ENCODE measurements at regions not wholly inside any gene's neighbourhood (a gene's known extent, or its start where the extent isn't known, plus 50 kb on each side); places are given as distances from the start of the nearest gene placed in this dataset.

GRCh38 chr1:177589166-177589565 lies 380.7 kb downstream of the SEC16B start:
- H3K4me1 Mint-ChIP-seq, result no peaks in the 10 kb centered on the region
- no peaks in the 10 kb centered on the region for H3K27me3 Mint-ChIP-seq (ENCODE audit: low read depth)
- no peak overlapping the region for H3K4me3 Mint-ChIP-seq
- no peaks in the 10 kb centered on the region for H3K36me3 Mint-ChIP-seq (ENCODE audit: low read depth)
- H3K27ac Mint-ChIP-seq (ENCODE audit: unreplicated experiment), result no peak overlapping the region
- DNase-seq (ENCODE audit: low read depth, low spot score), result no peak
- TF ChIP-seq, protein P1, sequence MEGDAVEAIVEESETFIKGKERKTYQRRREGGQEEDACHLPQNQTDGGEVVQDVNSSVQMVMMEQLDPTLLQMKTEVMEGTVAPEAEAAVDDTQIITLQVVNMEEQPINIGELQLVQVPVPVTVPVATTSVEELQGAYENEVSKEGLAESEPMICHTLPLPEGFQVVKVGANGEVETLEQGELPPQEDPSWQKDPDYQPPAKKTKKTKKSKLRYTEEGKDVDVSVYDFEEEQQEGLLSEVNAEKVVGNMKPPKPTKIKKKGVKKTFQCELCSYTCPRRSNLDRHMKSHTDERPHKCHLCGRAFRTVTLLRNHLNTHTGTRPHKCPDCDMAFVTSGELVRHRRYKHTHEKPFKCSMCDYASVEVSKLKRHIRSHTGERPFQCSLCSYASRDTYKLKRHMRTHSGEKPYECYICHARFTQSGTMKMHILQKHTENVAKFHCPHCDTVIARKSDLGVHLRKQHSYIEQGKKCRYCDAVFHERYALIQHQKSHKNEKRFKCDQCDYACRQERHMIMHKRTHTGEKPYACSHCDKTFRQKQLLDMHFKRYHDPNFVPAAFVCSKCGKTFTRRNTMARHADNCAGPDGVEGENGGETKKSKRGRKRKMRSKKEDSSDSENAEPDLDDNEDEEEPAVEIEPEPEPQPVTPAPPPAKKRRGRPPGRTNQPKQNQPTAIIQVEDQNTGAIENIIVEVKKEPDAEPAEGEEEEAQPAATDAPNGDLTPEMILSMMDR (conservative IDR thresholded peaks at IDR 0.05), result no peak
- no peaks in the 10 kb centered on the region for H3K9me3 Mint-ChIP-seq

- DNase-seq (ENCODE audit: low read depth, low spot score), result no peak
- H3K9me3 Mint-ChIP-seq, result no peaks in the 10 kb centered on the region
- TF ChIP-seq, protein P1 (conservative IDR thresholded peaks at IDR 0.05), result no peak
- H3K36me3 Mint-ChIP-seq (ENCODE audit: low read depth), result no peaks in the 10 kb centered on the region
- no peaks in the 10 kb centered on the region for H3K27me3 Mint-ChIP-seq (ENCODE audit: low read depth)
- H3K27ac Mint-ChIP-seq (ENCODE audit: unreplicated experiment), result no peak overlapping the region
- H3K4me1 Mint-ChIP-seq, result no peaks in the 10 kb centered on the region
- H3K4me3 Mint-ChIP-seq, result no peak overlapping the region
Observed at GRCh38 chr1:177586429-177586828, 383.4 kb downstream of the SEC16B start.

GRCh38 chr1:177585302-177586220 lies 384.3 kb downstream of the SEC16B start:
- no peaks in the 10 kb centered on the region for H3K36me3 Mint-ChIP-seq (ENCODE audit: low read depth)
- no peak for DNase-seq (ENCODE audit: low read depth, low spot score)
- no peak overlapping the region for H3K4me3 Mint-ChIP-seq
- H3K9me3 Mint-ChIP-seq, result no peaks in the 10 kb centered on the region
- no peak overlapping the region for H3K27ac Mint-ChIP-seq (ENCODE audit: unreplicated experiment)
- no peaks in the 10 kb centered on the region for H3K27me3 Mint-ChIP-seq (ENCODE audit: low read depth)
- TF ChIP-seq, protein P1 (conservative IDR thresholded peaks at IDR 0.05), result no peak
- H3K4me1 Mint-ChIP-seq, result no peaks in the 10 kb centered on the region

DNA sequence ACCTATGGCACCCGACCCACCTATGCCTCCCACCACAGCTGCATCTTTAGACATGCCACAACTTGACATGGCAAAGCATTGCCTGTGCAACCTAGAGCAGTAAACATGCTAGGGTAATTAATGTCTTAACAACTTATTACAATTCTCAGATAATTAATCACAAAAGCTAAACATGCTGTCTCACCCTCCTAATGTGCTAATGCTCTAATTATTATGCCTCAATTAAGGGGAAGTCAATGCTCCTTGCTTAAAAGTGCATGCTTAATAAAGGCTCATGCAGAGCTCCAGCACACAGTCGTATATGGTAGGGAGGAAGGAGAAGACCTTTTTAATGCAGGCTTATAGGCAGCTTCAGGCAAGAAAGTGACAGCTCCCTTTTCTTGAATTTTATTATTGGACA lies 396.0 kb downstream of the SEC16B start:
- no peak overlapping the region for H3K27ac Mint-ChIP-seq (ENCODE audit: unreplicated experiment)
- DNase-seq (ENCODE audit: low read depth, low spot score), result no peak
- H3K4me3 Mint-ChIP-seq, result no peak overlapping the region
- peaks cover 3% of the 10 kb centered on the region for H3K9me3 Mint-ChIP-seq
- no peaks in the 10 kb centered on the region for H3K4me1 Mint-ChIP-seq
- H3K36me3 Mint-ChIP-seq (ENCODE audit: low read depth), result no peaks in the 10 kb centered on the region
- no peaks in the 10 kb centered on the region for H3K27me3 Mint-ChIP-seq (ENCODE audit: low read depth)
- TF ChIP-seq, protein P1 (conservative IDR thresholded peaks at IDR 0.05), result no peak

- no peak overlapping the region for H3K27ac Mint-ChIP-seq (ENCODE audit: unreplicated experiment)
- no peaks in the 10 kb centered on the region for H3K4me1 Mint-ChIP-seq
- H3K9me3 Mint-ChIP-seq, result peaks cover 3% of the 10 kb centered on the region
- no peaks in the 10 kb centered on the region for H3K36me3 Mint-ChIP-seq (ENCODE audit: low read depth)
- DNase-seq (ENCODE audit: low read depth, low spot score), result no peak
- H3K27me3 Mint-ChIP-seq (ENCODE audit: low read depth), result no peaks in the 10 kb centered on the region
- H3K4me3 Mint-ChIP-seq, result no peak overlapping the region
- TF ChIP-seq, protein P1 (conservative IDR thresholded peaks at IDR 0.05), result no peak
Observed at GRCh38 chr1:177571485-177572076, 398.3 kb downstream of the SEC16B start.
